ENCODE measurements at regions not wholly inside any gene's neighbourhood (a gene's known extent, or its start where the extent isn't known, plus 50 kb on each side); places are given as distances from the start of the nearest gene placed in this dataset.

DNA sequence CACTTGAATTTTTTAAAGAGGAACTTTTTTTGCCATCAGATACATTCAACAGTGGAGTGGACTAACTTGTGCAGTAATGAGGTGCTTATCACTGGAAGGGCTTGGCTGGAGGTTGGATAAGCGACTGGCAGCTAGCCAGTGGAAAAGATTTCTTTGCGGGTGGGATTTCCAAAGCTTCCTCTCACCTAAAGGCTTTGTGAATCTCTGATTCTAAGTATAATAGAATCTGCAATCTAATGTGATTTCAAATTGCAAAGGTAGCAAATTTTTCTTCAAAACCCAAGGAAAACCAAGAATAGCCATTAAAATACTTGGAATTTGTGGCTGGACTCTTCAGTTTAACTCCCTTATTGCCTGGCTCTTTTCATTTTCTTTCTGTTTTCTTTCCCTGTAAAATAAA, 460.4 kb upstream of the MARCKS start:
- TF ChIP-seq EZH2 (IDR thresholded peaks at IDR 0.05; ENCODE audit: borderline replicate concordance, low read length): no peak
- TF ChIP-seq, protein P1, sequence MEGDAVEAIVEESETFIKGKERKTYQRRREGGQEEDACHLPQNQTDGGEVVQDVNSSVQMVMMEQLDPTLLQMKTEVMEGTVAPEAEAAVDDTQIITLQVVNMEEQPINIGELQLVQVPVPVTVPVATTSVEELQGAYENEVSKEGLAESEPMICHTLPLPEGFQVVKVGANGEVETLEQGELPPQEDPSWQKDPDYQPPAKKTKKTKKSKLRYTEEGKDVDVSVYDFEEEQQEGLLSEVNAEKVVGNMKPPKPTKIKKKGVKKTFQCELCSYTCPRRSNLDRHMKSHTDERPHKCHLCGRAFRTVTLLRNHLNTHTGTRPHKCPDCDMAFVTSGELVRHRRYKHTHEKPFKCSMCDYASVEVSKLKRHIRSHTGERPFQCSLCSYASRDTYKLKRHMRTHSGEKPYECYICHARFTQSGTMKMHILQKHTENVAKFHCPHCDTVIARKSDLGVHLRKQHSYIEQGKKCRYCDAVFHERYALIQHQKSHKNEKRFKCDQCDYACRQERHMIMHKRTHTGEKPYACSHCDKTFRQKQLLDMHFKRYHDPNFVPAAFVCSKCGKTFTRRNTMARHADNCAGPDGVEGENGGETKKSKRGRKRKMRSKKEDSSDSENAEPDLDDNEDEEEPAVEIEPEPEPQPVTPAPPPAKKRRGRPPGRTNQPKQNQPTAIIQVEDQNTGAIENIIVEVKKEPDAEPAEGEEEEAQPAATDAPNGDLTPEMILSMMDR (IDR thresholded peaks at IDR 0.05; ENCODE audit: low read length): no peak
